ENCODE measurements at regions not wholly inside any gene's neighbourhood (a gene's known extent, or its start where the extent isn't known, plus 50 kb on each side); places are given as distances from the start of the nearest gene placed in this dataset.

DNA sequence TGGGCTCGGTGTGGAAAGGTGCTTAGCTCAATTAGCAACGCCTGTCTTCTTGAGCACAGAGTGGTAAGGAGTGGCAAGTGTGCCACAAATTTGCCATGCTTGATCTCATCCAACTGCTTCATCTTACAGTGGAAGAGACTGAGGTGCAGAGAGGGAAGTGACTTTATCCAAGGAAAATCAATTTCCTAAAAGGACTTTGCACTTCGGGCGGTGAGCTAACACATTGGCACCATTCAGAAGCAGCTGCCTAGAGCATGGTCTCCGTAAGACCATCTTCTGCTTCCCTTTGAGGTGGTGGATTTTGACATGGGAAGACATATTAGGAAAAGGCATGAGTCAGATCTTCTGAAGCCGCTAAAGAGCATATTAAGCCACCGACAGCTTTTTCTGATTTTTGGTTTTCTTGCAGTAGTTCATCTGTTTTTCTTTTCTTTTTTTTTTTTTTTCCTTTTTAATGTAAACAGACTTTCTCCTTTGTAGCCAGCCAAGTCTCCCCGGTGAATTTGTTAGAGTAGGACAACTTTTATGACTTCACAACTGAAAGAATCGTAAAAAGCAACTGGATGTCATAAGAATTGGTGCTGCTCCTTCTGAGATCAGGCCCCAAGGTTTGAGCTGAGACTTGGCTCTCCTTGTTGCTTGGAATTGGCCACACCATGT lies 273.2 kb downstream of the CDC5L start:
- DNase-seq (ENCODE audit: low spot score in 2 of 2): no peak
- TF ChIP-seq POLR2A (IDR thresholded peaks at IDR 0.05) (no peak), EP300 (IDR thresholded peaks at IDR 0.05) (no peak), POLR2AphosphoS5 (IDR thresholded peaks at IDR 0.05) (no peak)
- TF ChIP-seq, protein P1, sequence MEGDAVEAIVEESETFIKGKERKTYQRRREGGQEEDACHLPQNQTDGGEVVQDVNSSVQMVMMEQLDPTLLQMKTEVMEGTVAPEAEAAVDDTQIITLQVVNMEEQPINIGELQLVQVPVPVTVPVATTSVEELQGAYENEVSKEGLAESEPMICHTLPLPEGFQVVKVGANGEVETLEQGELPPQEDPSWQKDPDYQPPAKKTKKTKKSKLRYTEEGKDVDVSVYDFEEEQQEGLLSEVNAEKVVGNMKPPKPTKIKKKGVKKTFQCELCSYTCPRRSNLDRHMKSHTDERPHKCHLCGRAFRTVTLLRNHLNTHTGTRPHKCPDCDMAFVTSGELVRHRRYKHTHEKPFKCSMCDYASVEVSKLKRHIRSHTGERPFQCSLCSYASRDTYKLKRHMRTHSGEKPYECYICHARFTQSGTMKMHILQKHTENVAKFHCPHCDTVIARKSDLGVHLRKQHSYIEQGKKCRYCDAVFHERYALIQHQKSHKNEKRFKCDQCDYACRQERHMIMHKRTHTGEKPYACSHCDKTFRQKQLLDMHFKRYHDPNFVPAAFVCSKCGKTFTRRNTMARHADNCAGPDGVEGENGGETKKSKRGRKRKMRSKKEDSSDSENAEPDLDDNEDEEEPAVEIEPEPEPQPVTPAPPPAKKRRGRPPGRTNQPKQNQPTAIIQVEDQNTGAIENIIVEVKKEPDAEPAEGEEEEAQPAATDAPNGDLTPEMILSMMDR (IDR thresholded peaks at IDR 0.05): no peak
- H3K27ac ChIP-seq: no peak overlapping the region
- no peaks in the 10 kb centered on the region for H3K9me3 ChIP-seq
- no peaks in the 10 kb centered on the region for H3K27me3 ChIP-seq
- H3K36me3 ChIP-seq: no peaks in the 10 kb centered on the region
- no peak overlapping the region for H3K4me3 ChIP-seq
- 65% methylated on average over 9 of the region's 9 CpGs for WGBS
- peaks cover 8% of the 10 kb centered on the region for H3K4me1 ChIP-seq

DNA sequence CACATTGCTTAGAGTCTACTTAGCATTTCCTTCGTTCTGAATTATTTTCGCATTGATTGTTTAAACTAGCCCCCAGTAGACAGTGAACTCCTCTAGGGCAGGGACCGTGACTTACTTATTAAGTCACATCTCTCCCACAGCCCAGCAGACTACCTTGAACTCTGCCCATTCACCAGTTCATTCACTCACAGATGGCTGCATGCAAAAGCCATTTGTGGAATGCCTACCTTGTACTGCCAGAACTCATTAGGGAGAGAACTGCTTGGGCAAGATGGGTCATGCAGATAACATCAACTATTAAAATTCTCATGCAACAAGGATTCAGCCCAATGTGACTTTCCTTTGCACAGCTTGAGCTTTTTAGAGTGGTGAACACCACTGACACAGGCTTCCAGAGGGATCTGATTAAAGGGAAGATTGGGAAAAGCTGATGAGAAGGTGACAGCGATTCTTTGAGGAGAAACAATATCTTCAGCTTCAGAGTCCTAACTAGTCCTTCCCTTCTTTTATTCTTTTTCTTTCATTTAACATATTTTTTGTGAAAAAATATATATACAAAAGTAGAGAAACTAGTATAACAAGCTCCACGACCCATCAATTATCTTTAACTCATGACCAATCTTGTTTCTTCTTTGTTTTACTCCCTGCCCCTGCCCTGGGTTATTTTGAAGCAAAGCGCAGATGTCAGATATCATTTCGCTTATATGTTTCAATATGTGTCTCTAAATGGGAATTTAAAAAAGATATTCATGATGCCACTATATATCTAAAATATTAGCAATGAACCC lies 273.9 kb downstream of the CDC5L start:
- 46% methylated on average over 7 of the region's 7 CpGs for WGBS
- Histone ChIP-seq H3K9me3 (no peaks in the 10 kb centered on the region), H3K27ac (no peak overlapping the region), H3K4me1 (peaks cover 8% of the 10 kb centered on the region), H3K27me3 (no peaks in the 10 kb centered on the region), H3K4me3 (no peak overlapping the region), H3K36me3 (no peaks in the 10 kb centered on the region)
- TF ChIP-seq EP300 (IDR thresholded peaks at IDR 0.05) (no peak), POLR2AphosphoS5 (IDR thresholded peaks at IDR 0.05) (no peak), POLR2A (IDR thresholded peaks at IDR 0.05) (no peak)
- TF ChIP-seq, protein P1 (IDR thresholded peaks at IDR 0.05): no peak
- no peak for DNase-seq (ENCODE audit: low spot score in 2 of 2)

DNA sequence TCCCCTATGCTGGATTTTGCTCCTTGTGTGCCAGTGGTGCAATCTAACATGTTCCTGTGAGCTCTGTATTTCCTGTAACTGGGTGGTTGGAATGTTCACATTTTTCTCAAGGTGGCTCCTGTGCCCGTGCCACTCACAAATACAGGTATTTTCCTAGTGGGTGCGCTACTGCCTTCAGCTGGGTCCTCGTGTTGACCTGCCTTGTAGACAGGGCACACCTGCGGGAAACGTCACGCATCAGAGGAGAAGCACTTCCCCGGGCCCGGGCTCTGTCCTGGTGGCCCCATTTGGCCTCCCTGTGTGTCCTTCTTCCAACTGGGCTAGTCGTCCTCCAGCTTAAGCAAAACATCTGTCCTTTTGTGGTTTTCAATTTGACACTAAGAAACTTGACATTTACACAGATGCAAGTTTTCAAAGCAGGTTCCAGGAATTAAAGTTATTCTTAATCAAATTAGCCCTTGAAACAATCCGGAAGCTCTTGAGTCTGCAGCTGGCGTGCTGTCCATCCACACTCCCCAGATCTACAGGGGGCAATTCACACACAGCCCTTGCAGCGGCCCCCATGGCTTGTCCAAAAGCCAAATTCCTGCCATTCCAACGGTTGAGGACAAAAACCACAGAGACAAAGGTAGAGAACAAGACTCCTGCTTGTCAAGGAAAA lies 275.1 kb downstream of the CDC5L start:
- H3K27ac ChIP-seq: no peak overlapping the region
- H3K9me3 ChIP-seq: no peaks in the 10 kb centered on the region
- H3K36me3 ChIP-seq: no peaks in the 10 kb centered on the region
- TF ChIP-seq POLR2AphosphoS5 (IDR thresholded peaks at IDR 0.05): no peak
- TF ChIP-seq, protein P1 (IDR thresholded peaks at IDR 0.05): no peak
- no peak for TF ChIP-seq EP300 (IDR thresholded peaks at IDR 0.05)
- TF ChIP-seq POLR2A (IDR thresholded peaks at IDR 0.05): no peak
- H3K27me3 ChIP-seq: no peaks in the 10 kb centered on the region
- WGBS: 72% methylated on average over 12 of the region's 13 CpGs
- no peak for DNase-seq (ENCODE audit: low spot score in 2 of 2)
- peaks cover 8% of the 10 kb centered on the region for H3K4me1 ChIP-seq
- no peak overlapping the region for H3K4me3 ChIP-seq

DNA sequence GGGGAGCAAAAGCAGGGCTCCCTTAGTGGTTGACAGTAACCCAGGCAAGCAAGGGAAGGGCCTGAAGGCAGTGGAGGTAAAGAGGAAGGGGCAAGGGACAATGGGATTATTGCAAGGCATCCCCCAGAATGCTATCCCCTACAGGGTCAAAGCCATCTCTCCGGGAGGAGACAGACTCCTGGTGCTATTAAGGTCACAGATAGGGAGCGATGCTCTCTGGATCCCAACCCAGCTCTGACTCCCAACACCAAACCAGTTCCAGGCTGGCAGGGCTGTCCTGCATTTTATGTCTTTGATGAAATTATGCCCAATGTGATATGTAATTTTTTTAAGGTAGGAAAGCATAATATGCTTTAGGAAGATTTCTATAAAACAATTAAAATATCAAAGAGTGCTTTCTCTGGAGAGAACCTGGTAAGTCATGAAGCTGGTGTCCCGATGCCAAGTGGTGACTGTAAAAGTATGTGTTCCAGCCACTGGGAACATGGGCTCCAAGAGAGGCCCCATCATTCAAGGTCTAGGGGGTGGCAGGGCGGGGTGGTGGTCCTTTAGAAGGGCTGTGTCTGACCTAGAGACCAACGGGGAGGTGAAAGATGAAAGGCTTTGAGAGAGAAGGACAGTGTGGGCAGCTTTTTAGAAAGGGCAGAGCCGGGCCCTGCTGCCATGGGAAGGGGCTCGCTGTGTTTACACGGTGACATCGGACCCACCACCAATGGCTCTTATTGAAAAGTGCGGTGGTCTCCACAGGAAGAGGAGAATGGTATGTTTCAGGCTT lies 276.5 kb downstream of the CDC5L start:
- Histone ChIP-seq H3K27ac (no peak overlapping the region), H3K36me3 (no peaks in the 10 kb centered on the region), H3K9me3 (no peaks in the 10 kb centered on the region), H3K4me1 (peaks cover 8% of the 10 kb centered on the region), H3K27me3 (no peaks in the 10 kb centered on the region), H3K4me3 (no peak overlapping the region)
- TF ChIP-seq EP300 (IDR thresholded peaks at IDR 0.05): no peak
- TF ChIP-seq, protein P1 (IDR thresholded peaks at IDR 0.05): no peak
- TF ChIP-seq POLR2A (IDR thresholded peaks at IDR 0.05): no peak
- TF ChIP-seq POLR2AphosphoS5 (IDR thresholded peaks at IDR 0.05): no peak
- WGBS: 81% methylated on average over 10 of the region's 10 CpGs
- DNase-seq (ENCODE audit: low spot score in 2 of 2): no peak

All from suprapubic skin (tissue), 4 donors.